Osteocyte (in vitro differentiated cells): ENCODE measurements at regions not wholly inside any gene's neighbourhood (a gene's known extent, or its start where the extent isn't known, plus 50 kb on each side); places are given as distances from the start of the nearest gene placed in this dataset.

Source experiments
- DNase-seq: peaks from one replicate; pipeline ENCODE4 v3.0.0; 2021; ENCODE audit warnings: mixed read lengths; ENCODE audit not compliant: unreplicated experiment; ENCODE audit errors: extremely low spot score
- H3K27ac Mint-ChIP-seq: one replicate; pipeline ENCODE4 v1.8.0; 2021; ENCODE audit warnings: mild to moderate bottlenecking, mixed read lengths; ENCODE audit not compliant: unreplicated experiment
- H3K27me3 Mint-ChIP-seq: one replicate; pipeline ENCODE4 v1.8.0; 2021; ENCODE audit warnings: mixed read lengths; ENCODE audit not compliant: unreplicated experiment
- H3K36me3 Mint-ChIP-seq: one replicate; pipeline ENCODE4 v1.8.0; 2021; ENCODE audit warnings: mixed read lengths; ENCODE audit not compliant: unreplicated experiment
- H3K4me1 Mint-ChIP-seq: one replicate; pipeline ENCODE4 v1.8.0; 2021; ENCODE audit warnings: mixed read lengths; ENCODE audit not compliant: unreplicated experiment
- H3K4me3 Mint-ChIP-seq: one replicate; pipeline ENCODE4 v1.8.0; 2021; ENCODE audit warnings: mild to moderate bottlenecking, moderate library complexity, mixed read lengths; ENCODE audit not compliant: unreplicated experiment
- H3K9me3 Mint-ChIP-seq: one replicate; pipeline ENCODE4 v1.8.0; 2021; ENCODE audit warnings: mixed read lengths; ENCODE audit not compliant: unreplicated experiment
- CTCF ChIP-seq: fragments of 200-600 bp; sonication (generic); IDR thresholded peaks from 2 replicates; pipeline ENCODE4 v1.5.0; 2021; ENCODE audit warnings: antibody characterized with exemption, mild to moderate bottlenecking, moderate library complexity

DNA sequence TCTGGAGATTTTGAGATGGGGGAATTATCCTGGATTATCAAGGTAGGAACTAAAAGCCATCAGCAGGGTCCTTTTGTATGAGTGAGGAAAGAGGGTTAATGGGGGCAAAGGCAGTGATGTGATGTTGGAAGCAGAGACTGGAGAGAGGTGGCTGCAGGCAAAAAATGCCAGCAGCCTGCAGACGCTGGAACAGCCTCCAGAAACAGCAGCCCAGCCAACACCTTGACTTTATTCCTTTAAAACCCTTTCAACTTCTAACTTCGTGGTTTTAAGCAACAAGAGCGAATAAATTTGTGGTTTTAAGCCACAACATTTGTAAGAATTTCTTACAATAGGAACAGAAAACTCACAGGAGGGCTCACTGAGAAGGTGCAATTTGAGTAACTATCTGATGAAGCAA is 523.1 kb upstream of the HS6ST1 start:
- Mint-ChIP-seq H3K27me3 (peaks cover 7% of the 10 kb centered on the region), H3K27ac (no peak overlapping the region)

DNA sequence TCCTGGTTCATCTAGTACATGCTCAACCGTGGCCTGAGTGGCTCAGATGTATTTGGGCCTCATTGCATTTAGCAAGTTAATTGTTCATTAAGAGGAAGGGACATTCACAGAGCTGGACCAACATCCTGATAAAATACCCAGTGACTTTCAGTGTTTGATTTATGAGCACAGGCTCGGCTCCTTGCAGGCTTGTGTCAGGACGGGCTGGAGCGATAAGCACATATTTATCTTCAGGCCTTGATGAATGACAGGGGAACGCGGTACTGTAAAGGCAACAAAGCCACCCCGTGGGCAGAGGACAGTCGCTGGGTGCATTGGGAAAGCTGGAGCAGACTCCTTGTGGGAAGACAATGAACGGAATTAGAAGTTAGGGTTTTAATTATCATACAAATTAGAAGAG is 548.6 kb upstream of the HS6ST1 start:
- Mint-ChIP-seq H3K27ac (no peak overlapping the region), H3K4me3 (no peak overlapping the region), H3K27me3 (no peaks in the 10 kb centered on the region), H3K4me1 (no peaks in the 10 kb centered on the region), H3K9me3 (no peaks in the 10 kb centered on the region), H3K36me3 (no peaks in the 10 kb centered on the region)
- TF ChIP-seq CTCF, result no peak
- no peak for DNase-seq

More for the DNA sequence above, 523.1 kb upstream of the HS6ST1 start:
- Mint-ChIP-seq H3K9me3 (no peaks in the 10 kb centered on the region), H3K4me1 (no peaks in the 10 kb centered on the region), H3K36me3 (no peaks in the 10 kb centered on the region), H3K4me3 (no peak overlapping the region)
- no peak for TF ChIP-seq CTCF
- DNase-seq, result no peak

GRCh38 chr2:128867936-128868636 is 549.4 kb upstream of the HS6ST1 start:
- TF ChIP-seq CTCF, result no peak
- DNase-seq, result no peak
- H3K27ac Mint-ChIP-seq, result no peak overlapping the region
- H3K27me3 Mint-ChIP-seq, result no peaks in the 10 kb centered on the region
- H3K4me3 Mint-ChIP-seq, result no peak overlapping the region
- H3K4me1 Mint-ChIP-seq, result no peaks in the 10 kb centered on the region
- no peaks in the 10 kb centered on the region for H3K36me3 Mint-ChIP-seq
- H3K9me3 Mint-ChIP-seq, result no peaks in the 10 kb centered on the region

DNA sequence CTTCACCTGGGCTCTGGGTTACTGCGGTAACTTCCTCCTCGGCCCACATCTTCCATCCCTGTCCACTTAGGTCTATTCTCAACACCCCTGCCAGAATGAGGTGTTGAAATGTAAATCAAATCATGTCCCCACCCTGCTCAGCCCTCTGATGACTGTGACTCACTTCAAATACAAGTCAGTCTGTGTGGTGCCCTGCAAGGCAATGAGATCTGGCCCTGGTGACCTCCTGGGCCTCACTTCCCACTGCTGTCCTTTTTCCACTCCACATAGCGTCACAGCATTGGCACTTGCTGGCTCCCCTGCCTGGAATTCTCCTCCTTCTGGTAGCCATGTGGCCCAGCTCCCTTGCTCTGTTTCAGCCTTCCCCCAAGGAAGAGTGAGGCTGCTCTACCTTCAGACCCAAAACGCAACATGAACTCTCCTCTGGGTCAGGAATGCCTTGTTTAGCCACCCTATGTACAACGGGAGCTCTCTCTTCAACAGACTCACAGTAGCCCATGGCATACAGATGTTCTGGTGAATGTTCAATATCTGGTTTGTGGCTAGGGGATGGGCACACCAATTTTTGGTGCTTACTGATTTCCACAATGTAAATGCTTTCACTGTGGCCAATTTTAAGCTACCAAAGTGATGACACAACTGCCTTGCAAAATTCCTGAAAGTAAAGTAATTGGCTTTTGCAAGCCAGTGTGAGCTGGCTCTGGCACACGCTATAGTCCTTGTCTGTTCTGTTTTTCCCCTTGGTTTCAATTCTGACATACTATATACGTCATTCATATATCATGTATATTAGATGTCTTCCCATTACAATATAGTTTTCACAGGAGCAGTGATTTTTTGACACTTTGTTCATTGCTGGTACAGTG is 550.3 kb upstream of the HS6ST1 start:
- Mint-ChIP-seq H3K9me3 (no peaks in the 10 kb centered on the region), H3K4me1 (no peaks in the 10 kb centered on the region), H3K36me3 (no peaks in the 10 kb centered on the region), H3K27me3 (no peaks in the 10 kb centered on the region), H3K27ac (no peak overlapping the region), H3K4me3 (no peak overlapping the region)
- DNase-seq, result no peak
- no peak for TF ChIP-seq CTCF

- Mint-ChIP-seq H3K27ac (no peak overlapping the region), H3K4me1 (no peaks in the 10 kb centered on the region), H3K9me3 (no peaks in the 10 kb centered on the region), H3K27me3 (no peaks in the 10 kb centered on the region), H3K4me3 (no peak overlapping the region), H3K36me3 (no peaks in the 10 kb centered on the region)
- DNase-seq, result no peak
- no peak for TF ChIP-seq CTCF
These were observed 555.9 kb upstream of the HS6ST1 start for GRCh38 chr2:128874608-128875007.
